ENCODE measurements at regions not wholly inside any gene's neighbourhood (a gene's known extent, or its start where the extent isn't known, plus 50 kb on each side); places are given as distances from the start of the nearest gene placed in this dataset.

GRCh38 chr10:2866569-2866968 is 200.8 kb upstream of the PFKP start:
- H2BK5ac ChIP-seq (ENCODE audit: insufficient read length, low read length) = no peak overlapping the region
- H3K14ac ChIP-seq (ENCODE audit: insufficient read depth, low read length) = no peak overlapping the region
- no peak overlapping the region for H4K91ac ChIP-seq (ENCODE audit: insufficient read length, low read depth, low read length)
- H3K27me3 ChIP-seq (ENCODE audit: insufficient read depth, low read length) = no peaks in the 10 kb centered on the region
- no peak overlapping the region for H2BK15ac ChIP-seq (ENCODE audit: low read depth, low read length)
- H3T11ph ChIP-seq (ENCODE audit: low read length) = no peak overlapping the region
- H3K27ac ChIP-seq (ENCODE audit: insufficient read length, low read depth, low read length) = no peak overlapping the region
- no peaks in the 10 kb centered on the region for H3K79me2 ChIP-seq (ENCODE audit: insufficient read depth, low read length)
- 0 out of 2 replicates have a peak, but pooled peaks cover 7% of the 10 kb centered on the region for H3K4me1 ChIP-seq (ENCODE audit: insufficient read depth, low read length)
- H3K4ac ChIP-seq (ENCODE audit: low read depth, low read length) = no peak overlapping the region
- H3K4me3 Mint-ChIP-seq = peak overlapping the region in 1 of 2 experiments; percentile 60; a peak in 1 of 5 replicates
- H3K18ac ChIP-seq (ENCODE audit: insufficient read length, low read depth, low read length) = no peak overlapping the region
- H2AK5ac ChIP-seq (ENCODE audit: insufficient read length, low read length) = no peak overlapping the region
- H3K56ac ChIP-seq (ENCODE audit: insufficient read length, low read depth, low read length) = no peak overlapping the region
- TF ChIP-seq CTCF (conservative IDR thresholded peaks at IDR 0.05) = no peak
- no peak for DNase-seq
- H4K8ac ChIP-seq (replicated peaks; ENCODE audit: insufficient read length, low read depth, low read length) = no peak overlapping the region
- H3K79me1 ChIP-seq (ENCODE audit: insufficient read depth, low read depth, low read length, poor library complexity, severe bottlenecking) = no peaks in the 10 kb centered on the region
- H2BK120ac ChIP-seq (ENCODE audit: low read depth, low read length, poor library complexity, severe bottlenecking) = no peak overlapping the region
- H3K23me2 ChIP-seq (ENCODE audit: insufficient read length, low read depth, low read length, poor library complexity, severe bottlenecking) = no peaks in the 10 kb centered on the region
- no peak overlapping the region for H2BK20ac ChIP-seq (ENCODE audit: low read depth, low read length, poor library complexity, severe bottlenecking)
- peak overlapping the region; percentile 12 to 91 (median 49); a peak in 5 of 7 replicates for H3K27ac Mint-ChIP-seq
- no peaks in the 10 kb centered on the region for H4K20me1 ChIP-seq (ENCODE audit: control insufficient read depth, insufficient read depth, insufficient read length)
- H3K9me3 ChIP-seq (ENCODE audit: control insufficient read depth, low read depth, low read length) = no peaks in the 10 kb centered on the region
- H3K23ac ChIP-seq (ENCODE audit: insufficient read length, low read depth, low read length) = no peak overlapping the region
- peaks cover 14 to 15% of the 10 kb centered on the region in 2 experiments for H3K9me3 Mint-ChIP-seq
- H2BK12ac ChIP-seq (ENCODE audit: insufficient read length, low read depth, low read length) = no peak overlapping the region
- H3K9ac ChIP-seq (ENCODE audit: extremely low read depth, insufficient read length, low read length) = no peak overlapping the region
- no CpG with 5 or more reads among the region's 5 CpGs for WGBS (ENCODE audit: extremely low coverage, insufficient read length, low lambda C conversion rate)
- H4K5ac ChIP-seq (ENCODE audit: insufficient read length, low read depth, low read length) = no peak overlapping the region
- peaks cover 20 to 31% of the 10 kb centered on the region in 2 experiments for H3K4me1 Mint-ChIP-seq
- H3K27me3 Mint-ChIP-seq (ENCODE audit: low read depth) = no peaks in the 10 kb centered on the region; the same call in 1 of the 2 replicates
- H2AFZ ChIP-seq (ENCODE audit: low read length) = no peak overlapping the region
- peaks cover 4 to 17% (median 8%) of the 10 kb centered on the region in 3 experiments; a peak in 5 of 7 replicates for H3K36me3 Mint-ChIP-seq (ENCODE audit: insufficient read depth in 1 of 3, low read depth in 3 of 3)
- no peak overlapping the region for H3K4me2 ChIP-seq (ENCODE audit: insufficient read depth, insufficient read length, low read length)
